ENCODE measurements at regions not wholly inside any gene's neighbourhood (a gene's known extent, or its start where the extent isn't known, plus 50 kb on each side); places are given as distances from the start of the nearest gene placed in this dataset.

- H3K9ac ChIP-seq = no peak overlapping the region
- H3K4me3 ChIP-seq (IDR thresholded peaks at IDR 0.05; ENCODE audit: insufficient read depth, low read depth, low read length) = no peak overlapping the region
- no peaks in the 10 kb centered on the region for H3K27me3 ChIP-seq (ENCODE audit: insufficient read depth, low read depth)
- no peaks in the 10 kb centered on the region for H3K4me1 ChIP-seq (ENCODE audit: low read depth, poor library complexity, severe bottlenecking)
- no peaks in the 10 kb centered on the region for H3K36me3 ChIP-seq (ENCODE audit: insufficient read depth)
- H4K20me1 ChIP-seq (ENCODE audit: insufficient read depth) = no peaks in the 10 kb centered on the region
- no peak overlapping the region for H3K4me2 ChIP-seq
- no peak overlapping the region for H3K27ac ChIP-seq
- H3K79me2 ChIP-seq (ENCODE audit: insufficient read depth, low read depth) = no peaks in the 10 kb centered on the region
- H2AFZ ChIP-seq (ENCODE audit: low read depth) = no peak overlapping the region
- TF ChIP-seq, protein P1, sequence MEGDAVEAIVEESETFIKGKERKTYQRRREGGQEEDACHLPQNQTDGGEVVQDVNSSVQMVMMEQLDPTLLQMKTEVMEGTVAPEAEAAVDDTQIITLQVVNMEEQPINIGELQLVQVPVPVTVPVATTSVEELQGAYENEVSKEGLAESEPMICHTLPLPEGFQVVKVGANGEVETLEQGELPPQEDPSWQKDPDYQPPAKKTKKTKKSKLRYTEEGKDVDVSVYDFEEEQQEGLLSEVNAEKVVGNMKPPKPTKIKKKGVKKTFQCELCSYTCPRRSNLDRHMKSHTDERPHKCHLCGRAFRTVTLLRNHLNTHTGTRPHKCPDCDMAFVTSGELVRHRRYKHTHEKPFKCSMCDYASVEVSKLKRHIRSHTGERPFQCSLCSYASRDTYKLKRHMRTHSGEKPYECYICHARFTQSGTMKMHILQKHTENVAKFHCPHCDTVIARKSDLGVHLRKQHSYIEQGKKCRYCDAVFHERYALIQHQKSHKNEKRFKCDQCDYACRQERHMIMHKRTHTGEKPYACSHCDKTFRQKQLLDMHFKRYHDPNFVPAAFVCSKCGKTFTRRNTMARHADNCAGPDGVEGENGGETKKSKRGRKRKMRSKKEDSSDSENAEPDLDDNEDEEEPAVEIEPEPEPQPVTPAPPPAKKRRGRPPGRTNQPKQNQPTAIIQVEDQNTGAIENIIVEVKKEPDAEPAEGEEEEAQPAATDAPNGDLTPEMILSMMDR (conservative IDR thresholded peaks at IDR 0.05; ENCODE audit: low read depth, low read length) = no peak
Observed at GRCh38 chr17:53490447-53490968, 332.2 kb upstream of the KIF2B start.

- Histone ChIP-seq H3K4me1 (ENCODE audit: low read depth, poor library complexity, severe bottlenecking) (no peaks in the 10 kb centered on the region), H4K20me1 (ENCODE audit: insufficient read depth) (no peaks in the 10 kb centered on the region), H3K4me3 (IDR thresholded peaks at IDR 0.05; ENCODE audit: insufficient read depth, low read depth, low read length) (no peak overlapping the region), H3K79me2 (ENCODE audit: insufficient read depth, low read depth) (no peaks in the 10 kb centered on the region), H3K27ac (no peak overlapping the region), H3K9ac (no peak overlapping the region), H2AFZ (ENCODE audit: low read depth) (no peak overlapping the region), H3K36me3 (ENCODE audit: insufficient read depth) (no peaks in the 10 kb centered on the region), H3K4me2 (no peak overlapping the region), H3K27me3 (ENCODE audit: insufficient read depth, low read depth) (no peaks in the 10 kb centered on the region)
- TF ChIP-seq, protein P1 (conservative IDR thresholded peaks at IDR 0.05; ENCODE audit: low read depth, low read length) = no peak
Observed at GRCh38 chr17:53483704-53484103, 339.0 kb upstream of the KIF2B start.

DNA sequence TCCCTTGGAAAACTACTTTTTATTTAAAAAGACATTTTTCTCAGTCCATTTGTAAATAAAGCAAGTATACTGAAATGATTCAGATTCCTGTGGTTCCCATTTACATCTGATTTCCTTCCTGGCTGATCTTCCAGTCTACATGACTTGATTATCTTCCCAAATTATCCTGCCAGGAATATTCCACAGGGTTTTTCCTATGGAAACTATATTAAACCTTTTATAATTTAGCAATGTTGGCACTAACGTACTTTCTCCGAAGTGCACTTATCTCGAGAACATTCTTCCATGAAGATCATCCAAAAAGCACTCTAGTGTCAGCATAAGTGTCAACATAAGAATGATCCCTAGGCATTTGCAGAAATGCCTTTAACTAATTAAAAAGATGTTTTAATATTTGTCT is 347.7 kb upstream of the KIF2B start:
- no peak overlapping the region for H3K4me2 ChIP-seq
- H3K27ac ChIP-seq = no peak overlapping the region
- H2AFZ ChIP-seq (ENCODE audit: low read depth) = no peak overlapping the region
- no peaks in the 10 kb centered on the region for H3K27me3 ChIP-seq (ENCODE audit: insufficient read depth, low read depth)
- no peaks in the 10 kb centered on the region for H3K79me2 ChIP-seq (ENCODE audit: insufficient read depth, low read depth)
- TF ChIP-seq, protein P1 (conservative IDR thresholded peaks at IDR 0.05; ENCODE audit: low read depth, low read length) = no peak
- H3K4me3 ChIP-seq (IDR thresholded peaks at IDR 0.05; ENCODE audit: insufficient read depth, low read depth, low read length) = no peak overlapping the region
- no peaks in the 10 kb centered on the region for H4K20me1 ChIP-seq (ENCODE audit: insufficient read depth)
- no peak overlapping the region for H3K9ac ChIP-seq
- H3K4me1 ChIP-seq (ENCODE audit: low read depth, poor library complexity, severe bottlenecking) = no peaks in the 10 kb centered on the region
- H3K36me3 ChIP-seq (ENCODE audit: insufficient read depth) = no peaks in the 10 kb centered on the region

- Histone ChIP-seq H3K36me3 (ENCODE audit: insufficient read depth) (no peaks in the 10 kb centered on the region), H3K79me2 (ENCODE audit: insufficient read depth, low read depth) (no peaks in the 10 kb centered on the region), H3K4me1 (ENCODE audit: low read depth, poor library complexity, severe bottlenecking) (no peaks in the 10 kb centered on the region), H3K4me2 (no peak overlapping the region), H3K27ac (no peak overlapping the region), H3K4me3 (IDR thresholded peaks at IDR 0.05; ENCODE audit: insufficient read depth, low read depth, low read length) (no peak overlapping the region), H3K9ac (no peak overlapping the region), H4K20me1 (ENCODE audit: insufficient read depth) (no peaks in the 10 kb centered on the region), H2AFZ (ENCODE audit: low read depth) (no peak overlapping the region), H3K27me3 (ENCODE audit: insufficient read depth, low read depth) (no peaks in the 10 kb centered on the region)
- TF ChIP-seq, protein P1 (conservative IDR thresholded peaks at IDR 0.05; ENCODE audit: low read depth, low read length) = no peak
Observed at GRCh38 chr17:53472586-53472985, 350.1 kb upstream of the KIF2B start.
